AG09309 (cell line): ENCODE measurements at regions not wholly inside any gene's neighbourhood (a gene's known extent, or its start where the extent isn't known, plus 50 kb on each side); places are given as distances from the start of the nearest gene placed in this dataset.
A peak's percentile ranks its signal among the peaks of the same experiment; 100 is the strongest.

ENCODE experiments used
- DNase-seq: peaks from one replicate; pipeline ENCODE4 v3.0.0-alpha.2; 2010; ENCODE audit warnings: low read depth
- H3K4me3 ChIP-seq: 2 replicates; pipeline ENCODE4 v1.5.1; 2011; ENCODE audit warnings: mild to moderate bottlenecking, low read depth, low read length, moderate library complexity; ENCODE audit not compliant: control insufficient read depth
- CTCF ChIP-seq: IDR thresholded peaks from 2 replicates; pipeline ENCODE4 v1.5.1; 2011; ENCODE audit warnings: mild to moderate bottlenecking, low read depth, low read length, inconsistent platforms; ENCODE audit not compliant: insufficient read depth, control insufficient read depth; ENCODE audit errors: missing control alignments

- no peak for DNase-seq
- H3K4me3 ChIP-seq, result no peak overlapping the region
- no peak for TF ChIP-seq CTCF
Measured at GRCh38 chr5:166961913-166962312, 1329.5 kb upstream of the WWC1 start.

- H3K4me3 ChIP-seq, result no peak overlapping the region
- no peak for TF ChIP-seq CTCF
- no peak for DNase-seq
Measured at GRCh38 chr5:166962461-166962860, 1329.0 kb upstream of the WWC1 start.

- no peak for DNase-seq
- no peak overlapping the region for H3K4me3 ChIP-seq
- no peak for TF ChIP-seq CTCF
Measured at GRCh38 chr5:166963596-166963995, 1327.8 kb upstream of the WWC1 start.

GRCh38 chr5:166977911-166978422 is 1313.5 kb upstream of the WWC1 start:
- TF ChIP-seq CTCF, result no peak
- H3K4me3 ChIP-seq, result no peak overlapping the region
- no peak for DNase-seq

GRCh38 chr5:166979307-166979895 is 1312.0 kb upstream of the WWC1 start:
- no peak for TF ChIP-seq CTCF
- DNase-seq, result no peak
- peak overlapping the region; percentile 5; the same call in 1 of the 2 replicates for H3K4me3 ChIP-seq

GRCh38 chr5:166980666-166981065 is 1310.8 kb upstream of the WWC1 start:
- no peak for TF ChIP-seq CTCF
- DNase-seq, result no peak
- no peak overlapping the region for H3K4me3 ChIP-seq

GRCh38 chr5:166982226-166982625 is 1309.2 kb upstream of the WWC1 start:
- no peak overlapping the region for H3K4me3 ChIP-seq
- no peak for DNase-seq
- no peak for TF ChIP-seq CTCF
